ENCODE measurements at regions not wholly inside any gene's neighbourhood (a gene's known extent, or its start where the extent isn't known, plus 50 kb on each side); places are given as distances from the start of the nearest gene placed in this dataset.
"Not testable (repeated sequence)": the region's sequence is repeated elsewhere in the genome, so short reads cannot be mapped to it uniquely, and the experiment has no call there.

DNA sequence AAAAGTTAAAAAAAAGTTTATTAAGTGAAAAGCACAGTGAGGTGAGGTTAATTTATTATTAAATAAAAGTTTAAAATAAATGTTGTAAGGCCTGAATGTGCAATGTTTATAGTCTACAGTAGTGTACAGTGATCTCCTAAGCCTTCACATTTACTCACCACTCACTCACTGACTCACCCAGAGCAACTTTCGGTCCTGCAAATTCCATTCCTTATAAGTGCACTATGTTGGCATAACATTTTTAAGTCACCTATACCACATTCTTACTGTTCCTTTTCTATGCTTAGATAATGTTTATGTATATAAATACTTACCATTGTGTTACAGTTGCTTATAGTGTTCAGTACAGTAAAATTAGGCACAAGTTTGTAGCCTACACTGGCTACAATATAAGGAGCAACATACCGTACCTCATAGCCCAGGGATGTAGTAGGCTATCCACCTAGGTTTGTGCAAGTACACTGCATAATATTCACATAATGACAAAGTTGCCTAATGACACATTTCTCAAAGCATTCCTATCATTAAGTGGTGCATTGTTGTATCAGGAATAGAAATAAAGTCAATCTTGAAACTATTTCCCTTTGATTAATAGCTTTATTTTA, 426.5 kb upstream of the BRINP3 start:
- Mint-ChIP-seq H3K36me3 (peaks cover 12% of the 10 kb centered on the region), H3K27me3 (no peaks in the 10 kb centered on the region), H3K4me1 (ENCODE audit: low read depth in 2 of 2) (no peaks in the 10 kb centered on the region), H3K27ac (no peak overlapping the region), H3K4me3 (no peak overlapping the region), H3K9me3 (peaks cover 13% of the 10 kb centered on the region)
- no peak for ATAC-seq
- no peak for DNase-seq (ENCODE audit: low spot score)

DNA sequence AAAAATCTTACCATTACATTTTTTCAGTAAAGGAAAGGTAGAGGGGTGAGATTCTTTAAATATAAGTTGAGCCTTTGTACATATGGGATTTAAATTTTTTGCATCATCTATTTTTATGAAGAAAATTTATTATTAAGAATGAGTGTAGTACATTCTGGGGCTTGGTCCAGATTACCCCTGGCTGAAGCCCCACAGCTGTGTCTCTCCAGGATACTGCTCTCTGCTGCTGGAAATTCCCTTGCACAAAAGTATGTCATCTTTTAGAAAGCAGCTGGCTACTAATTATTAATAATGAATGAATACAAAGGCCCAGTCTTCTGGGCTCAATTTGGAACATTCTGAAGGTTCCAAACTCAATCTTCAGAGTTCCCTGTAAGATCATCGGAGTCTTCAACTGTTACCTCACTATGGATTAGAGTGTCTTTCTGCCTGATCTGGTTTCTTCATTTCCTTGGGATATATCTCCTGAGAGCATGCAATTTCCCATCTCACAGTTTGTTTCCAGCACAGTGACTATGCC, 428.6 kb upstream of the BRINP3 start:
- Mint-ChIP-seq H3K36me3 (peaks cover 4% of the 10 kb centered on the region), H3K9me3 (peaks cover 6% of the 10 kb centered on the region), H3K27ac (no peak overlapping the region), H3K4me1 (ENCODE audit: low read depth in 2 of 2) (no peaks in the 10 kb centered on the region), H3K27me3 (no peaks in the 10 kb centered on the region), H3K4me3 (no peak overlapping the region)
- ATAC-seq (no peak), DNase-seq (ENCODE audit: low spot score) (no peak)

DNA sequence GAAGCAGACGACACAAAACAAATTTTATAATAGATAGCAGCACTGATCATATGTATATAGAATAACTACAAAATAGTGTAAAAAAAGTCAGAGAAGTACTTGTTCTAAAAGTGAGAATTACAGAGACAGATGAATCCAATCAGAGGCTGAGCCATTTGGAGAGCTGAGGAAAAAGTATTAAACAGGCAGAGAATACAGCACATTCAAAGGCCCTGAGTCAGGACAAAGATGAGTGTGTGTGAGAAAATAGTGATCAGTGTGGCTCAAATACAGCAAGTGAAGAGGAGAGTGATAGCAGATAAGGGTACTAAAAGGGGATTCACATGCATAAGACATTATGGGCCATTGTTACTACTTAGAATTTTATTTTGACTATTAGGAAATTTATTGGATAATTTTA, 430.6 kb upstream of the BRINP3 start:
- Mint-ChIP-seq H3K9me3 (peaks cover 13% of the 10 kb centered on the region), H3K36me3 (peaks cover 10% of the 10 kb centered on the region), H3K27ac (no peak overlapping the region), H3K4me1 (ENCODE audit: low read depth in 2 of 2) (no peaks in the 10 kb centered on the region), H3K4me3 (no peak overlapping the region), H3K27me3 (no peaks in the 10 kb centered on the region)
- DNase-seq (ENCODE audit: low spot score) (no peak), ATAC-seq (no peak)

DNA sequence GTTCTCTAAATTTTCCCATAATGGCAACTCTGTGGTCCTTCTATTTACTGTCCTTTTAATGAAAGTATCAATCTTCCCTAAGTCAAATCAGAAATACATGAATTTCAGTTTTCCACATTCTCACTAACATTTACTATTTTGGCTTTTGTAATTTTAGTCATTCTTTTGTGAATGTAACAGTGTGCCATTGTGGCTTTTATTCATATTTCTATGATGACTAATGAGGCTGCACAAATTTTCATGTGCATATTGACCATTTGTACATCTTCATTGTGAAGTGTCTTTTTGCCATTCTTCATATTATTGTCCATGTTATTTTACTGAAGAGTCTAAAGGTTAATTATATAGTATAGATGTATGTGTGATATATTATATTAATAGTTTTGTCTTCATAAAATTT, 431.0 kb upstream of the BRINP3 start:
- H3K36me3 Mint-ChIP-seq = peaks cover 10% of the 10 kb centered on the region
- no peak overlapping the region for H3K27ac Mint-ChIP-seq
- no peaks in the 10 kb centered on the region for H3K4me1 Mint-ChIP-seq (ENCODE audit: low read depth in 2 of 2)
- peaks cover 13% of the 10 kb centered on the region for H3K9me3 Mint-ChIP-seq
- no peak overlapping the region for H3K4me3 Mint-ChIP-seq
- ATAC-seq (no peak), DNase-seq (ENCODE audit: low spot score) (no peak)
- H3K27me3 Mint-ChIP-seq = no peaks in the 10 kb centered on the region

DNA sequence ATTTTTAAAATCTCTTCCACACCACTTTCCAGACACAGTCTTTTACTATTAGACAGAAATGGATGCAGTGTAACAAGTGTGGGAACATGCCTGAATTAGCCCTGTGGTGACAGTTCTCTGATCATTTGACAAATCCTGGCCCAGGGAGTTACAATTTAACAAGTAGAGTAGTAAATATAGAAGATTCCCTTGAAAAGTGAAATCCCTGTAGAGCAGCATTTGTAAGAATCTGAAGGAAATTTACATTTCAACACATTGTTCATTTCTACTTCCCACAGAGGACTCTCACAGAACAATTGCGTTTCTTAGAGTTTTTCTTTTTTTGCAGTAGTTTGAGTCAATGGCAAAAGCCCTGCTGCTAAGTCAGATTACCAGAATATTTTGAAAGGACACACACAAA, 458.3 kb upstream of the BRINP3 start:
- no peaks in the 10 kb centered on the region for H3K4me1 Mint-ChIP-seq (ENCODE audit: low read depth in 2 of 2)
- no peaks in the 10 kb centered on the region for H3K27me3 Mint-ChIP-seq
- H3K27ac Mint-ChIP-seq = no peak overlapping the region
- DNase-seq (ENCODE audit: low spot score) (no peak), ATAC-seq (no peak)
- H3K4me3 Mint-ChIP-seq = no peak overlapping the region
- peaks cover 6% of the 10 kb centered on the region for H3K36me3 Mint-ChIP-seq
- peaks cover 12% of the 10 kb centered on the region for H3K9me3 Mint-ChIP-seq

DNA sequence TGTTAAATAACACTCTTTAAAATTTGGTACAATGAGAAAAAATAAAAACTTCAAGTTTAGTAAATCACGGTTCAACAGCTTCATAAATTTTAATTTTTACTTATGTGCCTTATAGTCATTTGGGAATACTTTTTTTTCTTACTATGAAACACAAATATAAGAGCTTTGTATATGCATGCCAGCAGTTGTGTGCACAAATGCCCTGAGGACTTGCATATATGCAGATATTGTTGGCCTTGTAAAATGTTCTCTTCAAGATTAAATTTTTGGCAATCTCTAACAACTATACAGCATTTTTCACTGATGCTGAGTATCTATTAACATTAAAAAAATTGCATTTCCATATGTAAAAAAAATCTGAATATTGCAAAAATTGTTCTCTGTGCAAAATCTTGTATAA, 458.7 kb upstream of the BRINP3 start:
- Mint-ChIP-seq H3K27ac (no peak overlapping the region), H3K4me1 (ENCODE audit: low read depth in 2 of 2) (no peaks in the 10 kb centered on the region), H3K36me3 (peaks cover 6% of the 10 kb centered on the region), H3K27me3 (no peaks in the 10 kb centered on the region), H3K9me3 (peaks cover 12% of the 10 kb centered on the region), H3K4me3 (no peak overlapping the region)
- DNase-seq (ENCODE audit: low spot score) (no peak), ATAC-seq (no peak)

DNA sequence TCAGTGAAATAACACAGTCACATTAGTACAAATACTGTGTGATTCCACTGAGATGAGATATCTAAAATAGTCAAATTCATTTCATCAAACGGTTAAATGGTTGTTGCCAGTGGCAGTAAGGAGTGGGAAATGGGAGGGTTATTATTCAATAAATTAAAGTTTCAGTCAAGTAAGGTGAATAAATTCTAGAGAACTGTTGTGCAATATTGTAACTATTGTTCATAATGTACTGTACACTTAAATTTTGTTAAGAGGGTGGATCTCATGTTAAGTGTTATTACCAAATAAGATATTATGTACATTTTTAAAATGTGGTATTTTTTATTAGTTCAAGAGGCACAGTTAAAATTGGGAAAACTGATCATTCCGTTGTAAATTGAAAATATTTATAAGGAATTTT, 463.3 kb upstream of the BRINP3 start:
- no peaks in the 10 kb centered on the region for H3K27me3 Mint-ChIP-seq
- H3K27ac Mint-ChIP-seq = no peak overlapping the region
- ATAC-seq (no peak), DNase-seq (ENCODE audit: low spot score) (no peak)
- no peaks in the 10 kb centered on the region for H3K4me1 Mint-ChIP-seq (ENCODE audit: low read depth in 2 of 2)
- H3K4me3 Mint-ChIP-seq = no peak overlapping the region
- H3K36me3 Mint-ChIP-seq = peaks cover 6% of the 10 kb centered on the region
- H3K9me3 Mint-ChIP-seq = peaks cover 7% of the 10 kb centered on the region

DNA sequence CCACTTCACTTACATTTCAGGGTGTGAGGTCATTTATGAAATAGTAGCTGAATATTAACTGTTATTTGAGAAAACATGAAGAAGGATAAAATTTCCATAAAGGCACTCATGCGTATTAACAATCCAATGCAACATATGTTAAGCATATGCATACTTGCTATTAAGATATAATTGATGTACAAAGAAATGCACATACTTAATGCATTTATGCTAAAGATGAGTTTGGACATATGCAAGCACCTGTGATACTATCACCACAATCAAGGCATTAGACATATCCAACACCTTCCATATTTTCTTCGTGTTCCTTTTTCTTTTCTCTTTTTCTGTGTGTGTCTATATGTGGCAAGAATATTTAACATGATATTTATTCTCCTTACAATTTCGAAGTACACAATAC, 464.8 kb upstream of the BRINP3 start:
- no peak overlapping the region for H3K4me3 Mint-ChIP-seq
- H3K9me3 Mint-ChIP-seq = peaks cover 7% of the 10 kb centered on the region
- H3K27ac Mint-ChIP-seq = no peak overlapping the region
- H3K36me3 Mint-ChIP-seq = peaks cover 5% of the 10 kb centered on the region
- DNase-seq (ENCODE audit: low spot score) (no peak), ATAC-seq (no peak)
- H3K27me3 Mint-ChIP-seq = no peaks in the 10 kb centered on the region
- H3K4me1 Mint-ChIP-seq (ENCODE audit: low read depth in 2 of 2) = no peaks in the 10 kb centered on the region

DNA sequence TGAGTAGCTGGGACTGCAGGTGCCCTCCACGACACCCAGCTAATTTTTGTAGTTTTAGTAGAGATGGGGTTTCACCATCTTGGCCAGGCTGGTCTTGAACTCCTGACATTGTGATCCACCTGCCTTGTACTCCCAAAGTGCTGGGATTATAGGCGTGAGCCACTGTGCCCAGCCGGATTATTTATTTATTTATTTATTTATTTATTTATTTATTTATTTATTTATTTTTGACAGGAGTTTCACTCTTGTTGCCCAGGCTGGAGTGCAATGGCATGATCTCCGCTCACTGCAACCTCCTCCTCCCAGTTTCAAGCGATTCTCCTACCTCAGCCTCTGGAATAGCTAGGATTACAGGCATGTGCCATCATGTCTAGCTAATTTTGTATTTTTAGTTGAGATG, 466.1 kb upstream of the BRINP3 start:
- not testable (repeated sequence) for H3K4me3 Mint-ChIP-seq; H3K4me1 Mint-ChIP-seq (ENCODE audit: low read depth in 2 of 2); H3K9me3 Mint-ChIP-seq; DNase-seq (ENCODE audit: low spot score); H3K27me3 Mint-ChIP-seq; H3K36me3 Mint-ChIP-seq; H3K27ac Mint-ChIP-seq; ATAC-seq

DNA sequence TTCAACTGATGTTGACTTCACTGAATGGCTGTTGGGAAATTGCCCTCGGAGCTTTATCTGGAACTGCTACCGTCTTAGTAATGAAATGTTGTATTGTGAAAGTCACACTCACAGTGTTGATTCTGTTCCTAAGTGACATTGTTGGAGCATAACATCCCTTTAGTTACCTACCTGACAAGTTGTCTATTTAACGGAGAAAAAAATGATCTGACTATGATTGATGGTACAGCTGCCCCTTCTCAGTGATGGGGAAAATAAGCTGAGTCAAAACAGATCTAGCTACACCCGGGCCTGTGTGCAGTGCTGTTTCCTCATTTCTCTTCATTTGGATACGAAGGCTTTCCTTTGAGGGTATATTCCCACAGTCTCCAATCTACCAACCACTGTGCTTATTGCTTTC, 472.3 kb upstream of the BRINP3 start:
- no peaks in the 10 kb centered on the region for H3K36me3 Mint-ChIP-seq
- ATAC-seq = no peak
- DNase-seq (ENCODE audit: low spot score) = no peak
- no peak overlapping the region for H3K27ac Mint-ChIP-seq
- H3K27me3 Mint-ChIP-seq = no peaks in the 10 kb centered on the region
- H3K4me3 Mint-ChIP-seq = no peak overlapping the region
- peaks cover 4% of the 10 kb centered on the region for H3K9me3 Mint-ChIP-seq
- H3K4me1 Mint-ChIP-seq (ENCODE audit: low read depth in 2 of 2) = no peaks in the 10 kb centered on the region

DNA sequence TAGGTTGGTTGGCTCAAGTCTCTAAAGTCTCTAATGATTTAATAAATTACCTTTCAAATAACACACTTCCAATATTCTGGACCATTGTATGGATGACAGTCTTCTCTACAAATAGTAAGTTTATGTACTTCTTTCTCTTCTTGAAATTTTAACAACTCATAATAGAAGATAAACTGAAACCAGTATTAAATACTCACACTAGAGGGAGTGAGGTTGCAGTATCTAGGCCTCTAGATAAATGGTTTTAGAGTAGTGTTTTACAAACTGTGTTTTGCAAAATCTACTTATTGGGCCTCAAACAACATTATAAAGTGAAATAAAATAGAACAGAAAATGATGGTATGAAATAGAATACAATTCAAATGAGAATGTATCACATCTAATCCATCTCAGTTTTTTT, 479.9 kb upstream of the BRINP3 start:
- H3K27ac Mint-ChIP-seq = no peak overlapping the region
- H3K36me3 Mint-ChIP-seq = no peaks in the 10 kb centered on the region
- H3K4me3 Mint-ChIP-seq = no peak overlapping the region
- ATAC-seq (no peak), DNase-seq (ENCODE audit: low spot score) (no peak)
- peaks cover 13% of the 10 kb centered on the region for H3K9me3 Mint-ChIP-seq
- H3K4me1 Mint-ChIP-seq (ENCODE audit: low read depth in 2 of 2) = no peaks in the 10 kb centered on the region
- no peaks in the 10 kb centered on the region for H3K27me3 Mint-ChIP-seq

DNA sequence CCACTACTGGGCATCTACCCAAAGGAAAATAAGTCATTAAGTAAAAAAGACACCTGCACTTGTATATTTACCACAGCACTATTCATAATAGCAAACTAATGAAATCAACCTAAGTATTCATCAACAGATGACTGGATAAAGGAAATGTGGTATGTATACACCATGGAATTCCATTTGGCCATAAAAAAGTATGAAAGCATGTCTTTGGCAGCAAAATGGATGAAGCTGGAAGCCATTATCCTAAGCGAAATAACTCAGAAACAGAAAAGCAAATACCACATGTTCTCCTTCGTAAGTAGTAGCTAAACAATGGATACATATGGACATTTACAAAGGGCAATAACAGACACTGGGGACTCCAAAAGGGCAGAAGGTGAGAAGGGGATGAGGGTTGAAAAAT, 485.7 kb upstream of the BRINP3 start:
- no peak for DNase-seq (ENCODE audit: low spot score)

DNA sequence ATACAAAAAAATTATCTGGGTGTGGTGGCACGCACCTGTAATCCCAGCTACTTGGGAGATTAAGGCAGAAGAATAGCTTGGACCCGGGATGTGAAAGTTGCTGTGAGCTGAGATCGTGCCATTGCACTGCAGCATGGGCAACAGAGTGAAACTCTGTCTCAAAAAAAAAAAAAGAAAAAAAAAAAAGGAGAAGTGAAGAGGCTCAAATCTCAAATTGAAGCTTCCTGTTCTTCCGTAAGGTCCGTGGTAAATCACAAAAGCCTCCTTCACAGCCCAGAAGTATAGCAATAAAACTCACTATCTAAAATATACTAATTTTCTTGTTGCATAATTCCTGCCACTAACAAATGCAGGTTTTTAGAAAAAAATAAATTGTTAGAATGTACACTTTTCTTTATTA, 498.2 kb upstream of the BRINP3 start:
- Mint-ChIP-seq H3K27ac (no peak overlapping the region), H3K4me3 (no peak overlapping the region), H3K36me3 (peaks cover 4% of the 10 kb centered on the region), H3K4me1 (ENCODE audit: low read depth in 2 of 2) (no peaks in the 10 kb centered on the region), H3K27me3 (no peaks in the 10 kb centered on the region), H3K9me3 (peaks cover 6% of the 10 kb centered on the region)
- ATAC-seq (no peak), DNase-seq (ENCODE audit: low spot score) (no peak)

More for the DNA sequence above, 485.7 kb upstream of the BRINP3 start:
- Mint-ChIP-seq H3K27me3 (no peaks in the 10 kb centered on the region), H3K27ac (no peak overlapping the region), H3K4me1 (ENCODE audit: low read depth in 2 of 2) (no peaks in the 10 kb centered on the region), H3K9me3 (peaks cover 13% of the 10 kb centered on the region), H3K4me3 (no peak overlapping the region), H3K36me3 (no peaks in the 10 kb centered on the region)
- ATAC-seq = no peak

DNA sequence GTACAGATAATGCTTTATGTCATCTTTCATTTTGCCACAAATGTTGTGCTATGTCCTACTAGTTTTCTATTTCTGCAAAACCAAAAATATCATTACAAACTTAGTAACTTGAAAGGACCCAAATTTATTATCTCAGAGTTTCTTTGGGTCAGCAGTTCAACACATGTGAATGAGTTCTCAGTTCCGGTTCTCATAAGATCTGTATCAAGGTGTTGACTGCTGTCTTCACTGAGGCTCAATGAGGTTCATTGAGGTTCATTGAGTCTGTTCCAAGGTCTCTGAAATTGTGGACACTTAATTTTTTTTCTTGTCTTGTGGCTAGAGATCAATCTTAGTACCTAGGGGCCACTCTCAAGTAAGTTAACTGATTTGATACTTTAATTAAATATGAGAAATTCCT, 525.1 kb upstream of the BRINP3 start:
- Mint-ChIP-seq H3K9me3 (peaks cover 15% of the 10 kb centered on the region), H3K36me3 (no peaks in the 10 kb centered on the region), H3K27ac (no peak overlapping the region), H3K4me1 (ENCODE audit: low read depth in 2 of 2) (no peaks in the 10 kb centered on the region), H3K4me3 (no peak overlapping the region), H3K27me3 (no peaks in the 10 kb centered on the region)
- DNase-seq (ENCODE audit: low spot score) (no peak), ATAC-seq (no peak)

DNA sequence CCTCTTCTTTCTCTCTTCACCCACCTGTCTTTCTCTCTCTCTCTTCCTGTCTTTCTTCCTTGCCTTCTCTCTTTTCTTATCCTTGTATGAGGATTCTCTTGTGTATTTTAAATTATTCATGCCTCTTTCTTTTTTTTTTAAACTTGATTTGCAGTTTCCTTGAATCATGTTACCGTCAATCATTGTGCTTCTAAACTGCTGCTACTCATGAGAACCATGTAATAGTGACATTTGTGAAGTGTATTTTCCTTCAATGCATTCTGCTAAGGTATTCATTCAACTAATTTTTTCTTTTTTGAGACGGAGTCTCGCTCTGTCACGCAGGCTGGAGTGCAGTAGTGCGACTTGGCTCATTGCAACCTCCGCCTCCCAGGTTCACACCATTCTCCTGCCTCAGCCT, 539.1 kb upstream of the BRINP3 start:
- no peak for DNase-seq (ENCODE audit: low spot score)
- no peaks in the 10 kb centered on the region for H3K4me1 Mint-ChIP-seq (ENCODE audit: low read depth in 2 of 2)
- no peaks in the 10 kb centered on the region for H3K36me3 Mint-ChIP-seq
- ATAC-seq = no peak
- H3K27me3 Mint-ChIP-seq = no peaks in the 10 kb centered on the region
- no peak overlapping the region for H3K27ac Mint-ChIP-seq
- peaks cover 13% of the 10 kb centered on the region for H3K9me3 Mint-ChIP-seq
- H3K4me3 Mint-ChIP-seq = no peak overlapping the region

Measured in natural killer cell treated with Interleukin-12 subunit alpha and Interleukin-12 subunit beta and Interleukin-15 and Interleukin-18, amount 100 ng/mL, for 72 hours (primary cell).